HepG2 (cell line): ENCODE measurements at regions not wholly inside any gene's neighbourhood (a gene's known extent, or its start where the extent isn't known, plus 50 kb on each side); places are given as distances from the start of the nearest gene placed in this dataset.

Experiments used
- SATB2 ChIP-seq: sonication (generic); formaldehyde crosslinking; IDR thresholded peaks from 2 replicates; pipeline ENCODE4 v1.5.0; 2020; ENCODE audit warnings: missing genetic modification reagents
- ZEB1 ChIP-seq: IDR thresholded peaks from 2 replicates; pipeline ENCODE4 v1.6.1; 2012; ENCODE audit warnings: mild to moderate bottlenecking, low read depth, inconsistent platforms; ENCODE audit not compliant: insufficient replicate concordance
- ZNF609 ChIP-seq: sonication (generic); formaldehyde crosslinking; IDR thresholded peaks from 2 replicates; pipeline ENCODE4 v1.4.0; 2020; ENCODE audit warnings: mild to moderate bottlenecking, missing genetic modification reagents, borderline replicate concordance
- TF ChIP-seq, protein P1 (sequence below): IDR thresholded peaks from 2 replicates; pipeline ENCODE4 v1.4.0; 2020; ENCODE audit warnings: mild to moderate bottlenecking, missing genetic modification reagents
- TF ChIP-seq, protein P2 (sequence below): sonication (generic); formaldehyde crosslinking; IDR thresholded peaks from 2 replicates; pipeline ENCODE4 v1.4.0; 2020; ENCODE audit warnings: mild to moderate bottlenecking, low read depth, missing genetic modification reagents

DNA sequence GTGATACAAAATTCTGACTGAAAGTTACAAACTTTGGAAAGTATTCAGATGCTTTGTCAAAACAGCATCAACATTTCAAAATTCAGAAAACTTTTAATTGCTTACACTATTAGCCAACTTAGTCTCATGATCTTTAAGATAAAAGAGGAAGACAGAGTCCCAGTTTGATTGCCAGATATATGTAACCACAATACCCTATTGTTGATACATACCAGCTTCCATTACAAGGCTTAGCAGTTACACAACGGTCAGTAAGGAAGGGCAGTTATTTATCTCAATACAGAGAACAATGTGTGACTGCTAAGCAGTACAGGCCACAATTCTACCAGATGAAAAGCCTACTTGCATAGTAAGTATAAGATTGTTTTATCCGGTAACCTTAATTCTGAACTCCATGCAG is 138.4 kb downstream of the SPANXN3 start (continued):
- TF ChIP-seq ZNF609 (no peak), SATB2 (CRISPR knock-in tag) (no peak), ZEB1 (no peak)
- TF ChIP-seq, protein P1, sequence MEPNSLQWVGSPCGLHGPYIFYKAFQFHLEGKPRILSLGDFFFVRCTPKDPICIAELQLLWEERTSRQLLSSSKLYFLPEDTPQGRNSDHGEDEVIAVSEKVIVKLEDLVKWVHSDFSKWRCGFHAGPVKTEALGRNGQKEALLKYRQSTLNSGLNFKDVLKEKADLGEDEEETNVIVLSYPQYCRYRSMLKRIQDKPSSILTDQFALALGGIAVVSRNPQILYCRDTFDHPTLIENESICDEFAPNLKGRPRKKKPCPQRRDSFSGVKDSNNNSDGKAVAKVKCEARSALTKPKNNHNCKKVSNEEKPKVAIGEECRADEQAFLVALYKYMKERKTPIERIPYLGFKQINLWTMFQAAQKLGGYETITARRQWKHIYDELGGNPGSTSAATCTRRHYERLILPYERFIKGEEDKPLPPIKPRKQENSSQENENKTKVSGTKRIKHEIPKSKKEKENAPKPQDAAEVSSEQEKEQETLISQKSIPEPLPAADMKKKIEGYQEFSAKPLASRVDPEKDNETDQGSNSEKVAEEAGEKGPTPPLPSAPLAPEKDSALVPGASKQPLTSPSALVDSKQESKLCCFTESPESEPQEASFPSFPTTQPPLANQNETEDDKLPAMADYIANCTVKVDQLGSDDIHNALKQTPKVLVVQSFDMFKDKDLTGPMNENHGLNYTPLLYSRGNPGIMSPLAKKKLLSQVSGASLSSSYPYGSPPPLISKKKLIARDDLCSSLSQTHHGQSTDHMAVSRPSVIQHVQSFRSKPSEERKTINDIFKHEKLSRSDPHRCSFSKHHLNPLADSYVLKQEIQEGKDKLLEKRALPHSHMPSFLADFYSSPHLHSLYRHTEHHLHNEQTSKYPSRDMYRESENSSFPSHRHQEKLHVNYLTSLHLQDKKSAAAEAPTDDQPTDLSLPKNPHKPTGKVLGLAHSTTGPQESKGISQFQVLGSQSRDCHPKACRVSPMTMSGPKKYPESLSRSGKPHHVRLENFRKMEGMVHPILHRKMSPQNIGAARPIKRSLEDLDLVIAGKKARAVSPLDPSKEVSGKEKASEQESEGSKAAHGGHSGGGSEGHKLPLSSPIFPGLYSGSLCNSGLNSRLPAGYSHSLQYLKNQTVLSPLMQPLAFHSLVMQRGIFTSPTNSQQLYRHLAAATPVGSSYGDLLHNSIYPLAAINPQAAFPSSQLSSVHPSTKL (CRISPR knock-in tag), result no peak
- TF ChIP-seq, protein P2, sequence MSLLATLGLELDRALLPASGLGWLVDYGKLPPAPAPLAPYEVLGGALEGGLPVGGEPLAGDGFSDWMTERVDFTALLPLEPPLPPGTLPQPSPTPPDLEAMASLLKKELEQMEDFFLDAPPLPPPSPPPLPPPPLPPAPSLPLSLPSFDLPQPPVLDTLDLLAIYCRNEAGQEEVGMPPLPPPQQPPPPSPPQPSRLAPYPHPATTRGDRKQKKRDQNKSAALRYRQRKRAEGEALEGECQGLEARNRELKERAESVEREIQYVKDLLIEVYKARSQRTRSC (CRISPR knock-in tag), result no peak
- TF ChIP-seq, all 625 proteins: peak for 0
